Breast epithelium (tissue), 4 donors: ENCODE measurements at regions not wholly inside any gene's neighbourhood (a gene's known extent, or its start where the extent isn't known, plus 50 kb on each side); places are given as distances from the start of the nearest gene placed in this dataset.

Source experiments
- DNase-seq, 2 donors: peaks; one replicate each; pipeline ENCODE4 v3.0.0-alpha.2; 2019; ENCODE audit warnings: low spot score in 2 of 2
- H3K27ac ChIP-seq, 2 donors: fragments of 200-600 bp; sonication (generic) in 1 of 2; one replicate each; pipeline ENCODE4 v1.5.1; 2016 to 2019; ENCODE audit warnings: mild to moderate bottlenecking in 1 of 2
- H3K27me3 ChIP-seq, 2 donors: fragments of 200-600 bp; sonication (generic) in 1 of 2; one replicate each; pipeline versions ENCODE4 v1.5.1 to v1.6.0; 2017 to 2019; ENCODE audit warnings: control low read depth in 1 of 2, mild to moderate bottlenecking in 1 of 2
- H3K36me3 ChIP-seq: fragments of 200-600 bp; one replicate; pipeline ENCODE4 v1.5.1; 2019
- H3K4me1 ChIP-seq, 2 donors: fragments of 200-600 bp; sonication (generic); one replicate each; pipeline ENCODE4 v1.5.1; 2016 to 2019; ENCODE audit warnings: control low read depth in 1 of 2
- H3K4me3 ChIP-seq, 3 donors: fragments of 200-600 bp; sonication (generic); 1 replicate in 2 of 3; 2 replicates in 1 of 3; pipeline ENCODE4 v1.5.1; 2016 to 2019; ENCODE audit warnings: mild to moderate bottlenecking in 3 of 3, moderate library complexity in 2 of 3
- H3K9me3 ChIP-seq, 2 donors: fragments of 200-600 bp; sonication (generic) in 1 of 2; one replicate each; pipeline ENCODE4 v1.5.1; 2016 to 2019; ENCODE audit warnings: control low read depth in 1 of 2
- POLR2A ChIP-seq: fragments of 450-650 bp; IDR thresholded peaks from one replicate; pipeline ENCODE4 v1.6.1; 2016; ENCODE audit warnings: antibody characterized with exemption, mild to moderate bottlenecking, moderate library complexity
- POLR2AphosphoS5 ChIP-seq, 3 donors: sonication (generic); formaldehyde crosslinking; IDR thresholded peaks; one replicate each; pipeline ENCODE4 v1.6.1; 2017; ENCODE audit warnings: antibody characterized with exemption in 3 of 3
- intact Hi-C: fragments of 100-400 bp; cut with DNase I; formaldehyde crosslinking; loops from one replicate; pipeline ENCODE4 v1.15.1; 2023; ENCODE audit warnings: low total_unique reads
- TF ChIP-seq, protein P1 (sequence below), 3 donors: fragments of 450-650 bp; IDR thresholded peaks; one replicate each; pipeline ENCODE4 v1.5.1; 2016 to 2017; ENCODE audit warnings: antibody characterized with exemption in 3 of 3, mild to moderate bottlenecking in 3 of 3, moderate library complexity in 3 of 3

DNA sequence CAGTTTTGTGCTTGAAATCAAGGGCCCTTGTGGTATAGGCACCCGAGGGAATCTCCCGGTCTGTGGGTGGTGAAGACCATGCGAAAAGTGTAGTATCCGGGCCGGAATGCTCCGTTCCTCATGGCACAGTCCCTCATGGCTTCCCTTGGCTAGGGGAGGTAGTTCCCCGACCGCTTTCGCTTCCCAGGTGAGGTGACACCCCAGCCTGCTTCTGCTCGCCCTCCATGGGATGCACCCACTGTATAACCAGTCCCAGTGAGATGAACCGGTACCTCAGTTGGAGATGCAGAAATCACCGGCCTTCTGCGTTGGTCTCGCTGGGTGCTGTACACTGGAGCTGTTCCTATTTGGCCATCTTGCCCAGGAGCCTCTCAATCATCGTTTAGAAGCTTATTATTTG lies 195.7 kb upstream of the POT1 start:
- Histone ChIP-seq H3K27ac (no peak overlapping the region), H3K4me3 (no peak overlapping the region), H3K27me3 (no peaks in the 10 kb centered on the region), H3K4me1 (no peaks in the 10 kb centered on the region), H3K9me3 (no peaks in the 10 kb centered on the region), H3K36me3 (no peaks in the 10 kb centered on the region)
- TF ChIP-seq, protein P1, sequence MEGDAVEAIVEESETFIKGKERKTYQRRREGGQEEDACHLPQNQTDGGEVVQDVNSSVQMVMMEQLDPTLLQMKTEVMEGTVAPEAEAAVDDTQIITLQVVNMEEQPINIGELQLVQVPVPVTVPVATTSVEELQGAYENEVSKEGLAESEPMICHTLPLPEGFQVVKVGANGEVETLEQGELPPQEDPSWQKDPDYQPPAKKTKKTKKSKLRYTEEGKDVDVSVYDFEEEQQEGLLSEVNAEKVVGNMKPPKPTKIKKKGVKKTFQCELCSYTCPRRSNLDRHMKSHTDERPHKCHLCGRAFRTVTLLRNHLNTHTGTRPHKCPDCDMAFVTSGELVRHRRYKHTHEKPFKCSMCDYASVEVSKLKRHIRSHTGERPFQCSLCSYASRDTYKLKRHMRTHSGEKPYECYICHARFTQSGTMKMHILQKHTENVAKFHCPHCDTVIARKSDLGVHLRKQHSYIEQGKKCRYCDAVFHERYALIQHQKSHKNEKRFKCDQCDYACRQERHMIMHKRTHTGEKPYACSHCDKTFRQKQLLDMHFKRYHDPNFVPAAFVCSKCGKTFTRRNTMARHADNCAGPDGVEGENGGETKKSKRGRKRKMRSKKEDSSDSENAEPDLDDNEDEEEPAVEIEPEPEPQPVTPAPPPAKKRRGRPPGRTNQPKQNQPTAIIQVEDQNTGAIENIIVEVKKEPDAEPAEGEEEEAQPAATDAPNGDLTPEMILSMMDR (IDR thresholded peaks at IDR 0.05), result no peak
- TF ChIP-seq POLR2AphosphoS5 (IDR thresholded peaks at IDR 0.05) (no peak), POLR2A (no peak)
- no peak for DNase-seq
- intact Hi-C loops, result no loop called here

DNA sequence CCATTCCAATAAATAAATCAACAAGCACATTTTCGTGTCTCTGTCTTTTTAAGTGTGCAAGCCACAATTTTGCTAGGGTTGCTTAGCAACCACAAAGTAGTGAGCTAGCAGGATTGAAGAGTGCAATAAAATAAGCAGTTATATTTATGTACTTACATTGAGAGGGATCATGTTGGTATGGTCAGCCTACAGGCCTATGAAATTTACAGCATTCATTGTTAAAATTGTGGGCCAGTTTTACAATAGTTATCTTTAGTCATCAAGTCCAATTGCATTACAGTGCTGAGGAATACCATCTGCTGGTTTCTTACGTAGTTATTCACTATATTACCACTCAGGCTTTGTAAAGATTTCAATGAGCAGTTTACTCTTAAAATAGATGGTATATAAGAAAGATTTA lies 192.5 kb upstream of the POT1 start:
- TF ChIP-seq, protein P1 (IDR thresholded peaks at IDR 0.05), result no peak
- TF ChIP-seq POLR2A (no peak), POLR2AphosphoS5 (IDR thresholded peaks at IDR 0.05) (no peak)
- Histone ChIP-seq H3K9me3 (no peaks in the 10 kb centered on the region), H3K27me3 (no peaks in the 10 kb centered on the region), H3K27ac (no peak overlapping the region), H3K4me1 (no peaks in the 10 kb centered on the region), H3K4me3 (no peak overlapping the region), H3K36me3 (no peaks in the 10 kb centered on the region)
- intact Hi-C loops, result no loop called here
- DNase-seq, result no peak

DNA sequence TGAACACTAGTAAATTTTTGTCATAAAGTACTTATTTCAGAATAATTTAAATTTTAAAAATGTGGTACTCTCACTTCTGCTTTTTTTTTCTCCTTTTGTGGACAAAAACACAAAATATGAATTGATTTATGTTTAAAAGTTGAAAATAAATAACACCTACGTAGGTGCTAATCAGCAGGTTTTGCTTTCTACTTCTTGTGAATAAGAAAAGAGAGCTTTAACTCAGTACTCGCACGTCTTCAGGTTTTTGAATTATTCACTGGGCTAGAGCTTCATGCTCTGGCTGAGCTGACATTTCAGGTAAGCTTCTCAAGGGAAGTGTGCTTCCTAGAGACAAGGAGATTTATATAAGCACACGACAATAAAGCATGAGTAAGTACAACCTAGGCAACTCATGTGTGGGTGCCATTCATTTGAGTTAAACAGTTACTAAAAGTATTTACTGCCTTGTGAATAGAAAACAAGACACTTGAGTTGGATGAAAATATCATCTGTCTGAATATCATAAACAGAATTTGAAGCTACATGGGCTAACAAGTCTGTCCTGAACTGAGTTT lies 190.0 kb upstream of the POT1 start:
- intact Hi-C loops, result no loop called here
- Histone ChIP-seq H3K27ac (no peak overlapping the region), H3K27me3 (no peaks in the 10 kb centered on the region), H3K9me3 (no peaks in the 10 kb centered on the region), H3K4me3 (no peak overlapping the region), H3K36me3 (no peaks in the 10 kb centered on the region), H3K4me1 (no peaks in the 10 kb centered on the region)
- DNase-seq, result no peak
- TF ChIP-seq POLR2A (no peak), POLR2AphosphoS5 (IDR thresholded peaks at IDR 0.05) (no peak)
- TF ChIP-seq, protein P1 (IDR thresholded peaks at IDR 0.05), result no peak

DNA sequence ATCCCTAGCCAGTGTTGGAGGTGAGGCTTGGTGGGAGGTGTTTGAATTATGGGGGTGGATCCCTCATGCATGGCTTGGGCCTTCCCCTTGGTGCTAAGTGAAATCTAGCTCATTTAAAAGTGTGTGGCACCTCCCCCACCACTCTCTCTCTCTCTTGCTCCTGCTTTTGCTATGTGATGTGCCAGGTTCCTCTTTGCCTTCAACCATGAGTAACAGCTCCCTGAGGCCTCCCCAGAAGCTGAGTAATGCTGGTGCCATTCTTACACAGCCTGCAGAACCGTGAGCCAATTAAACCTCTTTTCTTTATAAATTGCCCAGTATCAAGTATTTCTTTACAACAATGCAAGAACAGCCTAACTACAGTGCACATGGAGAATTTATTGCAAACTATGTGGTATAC lies 188.8 kb upstream of the POT1 start:
- Histone ChIP-seq H3K4me3 (no peak overlapping the region), H3K9me3 (no peaks in the 10 kb centered on the region), H3K36me3 (no peaks in the 10 kb centered on the region), H3K4me1 (no peaks in the 10 kb centered on the region), H3K27ac (no peak overlapping the region), H3K27me3 (no peaks in the 10 kb centered on the region)
- no peak for DNase-seq
- TF ChIP-seq, protein P1 (IDR thresholded peaks at IDR 0.05), result no peak
- no peak for TF ChIP-seq POLR2A
- TF ChIP-seq POLR2AphosphoS5 (IDR thresholded peaks at IDR 0.05), result no peak
- intact Hi-C loops, result no loop called here

DNA sequence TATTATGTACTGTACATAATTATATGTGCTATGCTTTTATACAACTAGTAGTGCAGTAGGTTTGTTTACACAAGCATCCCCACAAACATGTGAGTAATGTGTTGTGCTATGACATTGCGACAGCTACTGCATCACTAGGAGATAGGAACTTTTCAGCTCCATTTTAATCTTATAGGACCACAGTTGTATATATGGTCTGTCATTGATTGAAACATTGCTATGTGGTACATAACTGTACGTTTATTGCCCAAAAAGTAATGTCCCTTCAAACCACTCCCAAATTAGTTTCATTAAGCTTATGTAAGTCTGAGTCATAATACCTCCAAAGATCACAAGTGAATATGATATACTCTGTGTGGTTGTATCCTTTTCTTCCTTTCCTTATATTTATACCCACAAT lies 183.2 kb upstream of the POT1 start:
- Histone ChIP-seq H3K9me3 (peaks cover 0 to 5% of the 10 kb centered on the region in 2 donors), H3K27me3 (no peaks in the 10 kb centered on the region), H3K4me1 (no peaks in the 10 kb centered on the region), H3K36me3 (no peaks in the 10 kb centered on the region), H3K27ac (no peak overlapping the region), H3K4me3 (no peak overlapping the region)
- TF ChIP-seq, protein P1 (IDR thresholded peaks at IDR 0.05), result no peak
- no peak for TF ChIP-seq POLR2A
- TF ChIP-seq POLR2AphosphoS5 (IDR thresholded peaks at IDR 0.05), result no peak
- intact Hi-C loops, result no loop called here
- DNase-seq, result no peak
